H1 (cell line): ENCODE measurements at regions not wholly inside any gene's neighbourhood (a gene's known extent, or its start where the extent isn't known, plus 50 kb on each side); places are given as distances from the start of the nearest gene placed in this dataset.

Source experiments
- CTCF ChIA-PET: fragments of 300-600 bp; sonication (Branson Sonifier 250); formaldehyde crosslinking; loops from one replicate; lab custom pipeline; 2021; ENCODE audit not compliant: partially characterized antibody; lab: Charles Lee
- POLR2A ChIA-PET: fragments of 300-600 bp; sonication (Branson Sonifier 250); formaldehyde crosslinking; loops from one replicate; lab custom pipeline; 2021; ENCODE audit warnings: inconsistent platforms; ENCODE audit not compliant: partially characterized antibody; lab: Charles Lee
- DNase-seq, 2 experiments: peaks; one replicate each; pipeline versions ENCODE4 v3.0.0 to v3.0.0-alpha.2; 2010 to 2022; ENCODE audit warnings: low spot score in 2 of 2, low read depth in 1 of 2, mixed read lengths in 1 of 2
- FAIRE-seq: peaks from 2 replicates; lab custom pipeline; 2011; peaks lifted over from hg19 to GRCh38; lab: Jason Lieb, UNC
- H2AFZ ChIP-seq: 2 replicates; pipeline ENCODE4 v1.8.1; 2012; ENCODE audit warnings: low read length, inconsistent platforms
- H2AK5ac ChIP-seq: 2 replicates; pipeline ENCODE4 v1.6.1; 2013; ENCODE audit warnings: low read depth, low read length
- H2BK120ac ChIP-seq: replicated peaks from 2 replicates; pipeline ENCODE3; 2013; ENCODE audit warnings: low read depth, low read length, inconsistent platforms
- H2BK12ac ChIP-seq: 2 replicates; pipeline ENCODE4 v1.6.1; 2013; ENCODE audit warnings: low read depth, low read length
- H2BK15ac ChIP-seq: 2 replicates; pipeline ENCODE4 v1.6.1; 2013; ENCODE audit warnings: low read length
- H2BK20ac ChIP-seq: 2 replicates; pipeline ENCODE4 v1.6.1; 2013; ENCODE audit warnings: low read length
- H2BK5ac ChIP-seq: 2 replicates; pipeline ENCODE4 v1.6.1; 2013; ENCODE audit warnings: low read depth, low read length
- H3K14ac ChIP-seq: 2 replicates; pipeline ENCODE4 v1.6.1; 2013; ENCODE audit warnings: inconsistent platforms; ENCODE audit not compliant: insufficient read length
- H3K18ac ChIP-seq: 2 replicates; pipeline ENCODE4 v1.6.1; 2013; ENCODE audit warnings: low read length; ENCODE audit errors: extremely low read depth
- H3K23ac ChIP-seq: 2 replicates; pipeline ENCODE4 v1.6.1; 2013; ENCODE audit warnings: inconsistent platforms; ENCODE audit not compliant: insufficient read length
- H3K23me2 ChIP-seq: 2 replicates; pipeline ENCODE4 v1.6.1; 2013; ENCODE audit warnings: low read depth, low read length
- H3K27ac ChIP-seq: 2 replicates; pipeline ENCODE4 v1.6.1; 2011; ENCODE audit warnings: low read depth, low read length, inconsistent platforms
- H3K27me3 ChIP-seq, 4 experiments: replicated peaks in 1 of 4; 1 replicate in 1 of 4; 2 replicates in 3 of 4; pipeline versions ENCODE4 v1.6.1 to v1.8.1; 2011 to 2013; ENCODE audit warnings: low read length in 3 of 4, mild to moderate bottlenecking in 3 of 4, inconsistent platforms in 2 of 4, mixed read lengths in 2 of 4, moderate library complexity in 1 of 4; ENCODE audit not compliant: control insufficient read depth in 3 of 4, insufficient read depth in 3 of 4; ENCODE audit errors: extremely low read depth in 1 of 4
- H3K36me3 ChIP-seq, 4 experiments: 2 replicates each; pipeline versions ENCODE4 v1.6.1 to v1.8.1; 2011 to 2013; ENCODE audit warnings: mild to moderate bottlenecking in 4 of 4, low read length in 3 of 4, moderate library complexity in 2 of 4, control low read depth in 1 of 4, inconsistent platforms in 1 of 4; ENCODE audit not compliant: insufficient read depth in 4 of 4, control insufficient read depth in 2 of 4
- H3K4ac ChIP-seq: replicated peaks from 2 replicates; pipeline ENCODE3; 2013; ENCODE audit warnings: low read length, low read depth, mixed read lengths, inconsistent platforms; ENCODE audit not compliant: insufficient read length
- H3K4me1 ChIP-seq, 4 experiments: replicated peaks in 1 of 4; 1 replicate in 1 of 4; 2 replicates in 3 of 4; pipeline versions ENCODE4 v1.6.1 to v1.8.1; 2011 to 2013; ENCODE audit warnings: low read length in 3 of 4, inconsistent platforms in 2 of 4, mixed read lengths in 1 of 4; ENCODE audit not compliant: insufficient read depth in 4 of 4, control insufficient read depth in 3 of 4
- H3K4me2 ChIP-seq, 2 experiments: 2 replicates each; pipeline versions ENCODE4 v1.6.1 to v1.8.1; 2011 to 2013; ENCODE audit warnings: low read depth in 2 of 2, low read length in 2 of 2, control low read depth in 1 of 2, inconsistent platforms in 1 of 2, mild to moderate bottlenecking in 1 of 2; ENCODE audit not compliant: insufficient read depth in 1 of 2
- H3K4me3 ChIP-seq, 4 experiments: fragments of 200-600, 300-600 bp in 1 of 4; sonication (generic), shearing (Covaris generic), sonication (Bioruptor Twin) in 1 of 4; 2 replicates each; pipeline versions ENCODE4 v1.5.1 to v1.8.1; 2011 to 2016; ENCODE audit warnings: low read length in 4 of 4, low read depth in 3 of 4, control low read depth in 2 of 4, inconsistent platforms in 2 of 4, mild to moderate bottlenecking in 2 of 4, mixed read lengths in 1 of 4, moderate library complexity in 1 of 4; ENCODE audit not compliant: insufficient read depth in 2 of 4; ENCODE audit errors: extremely low read depth in 1 of 4
- H3K56ac ChIP-seq: replicated peaks from 2 replicates; pipeline ENCODE3; 2013; ENCODE audit warnings: low read depth, mild to moderate bottlenecking, mixed read lengths, low read length, inconsistent platforms; ENCODE audit not compliant: insufficient read length
- H3K79me1 ChIP-seq: 2 replicates; pipeline ENCODE4 v1.6.1; 2013; ENCODE audit warnings: low read depth, low read length, control low read depth
- H3K79me2 ChIP-seq, 2 experiments: 2 replicates each; pipeline versions ENCODE4 v1.6.1 to v1.8.1; 2012 to 2013; ENCODE audit warnings: low read length in 2 of 2, mild to moderate bottlenecking in 2 of 2, inconsistent platforms in 1 of 2; ENCODE audit not compliant: insufficient read depth in 2 of 2, control insufficient read depth in 1 of 2
- H3K9ac ChIP-seq, 4 experiments: replicated peaks in 1 of 4; 1 replicate in 1 of 4; 2 replicates in 3 of 4; pipeline versions ENCODE4 v1.6.1 to v1.8.1; 2011 to 2013; ENCODE audit warnings: low read depth in 3 of 4, low read length in 3 of 4, control low read depth in 2 of 4, mild to moderate bottlenecking in 2 of 4, moderate library complexity in 2 of 4, inconsistent platforms in 1 of 4; ENCODE audit errors: extremely low read depth in 1 of 4
- H3K9me3 ChIP-seq, 2 experiments: 2 replicates each; pipeline versions ENCODE4 v1.6.1 to v1.8.1; 2012 to 2013; ENCODE audit warnings: mild to moderate bottlenecking in 2 of 2, moderate library complexity in 2 of 2, control low read depth in 1 of 2, inconsistent platforms in 1 of 2, low read depth in 1 of 2, low read length in 1 of 2, mixed read lengths in 1 of 2; ENCODE audit not compliant: insufficient read depth in 2 of 2
- H4K20me1 ChIP-seq, 2 experiments: replicated peaks in 1 of 2; 2 replicates each; pipeline versions ENCODE3 to v1.8.1; 2011 to 2013; ENCODE audit warnings: inconsistent platforms in 2 of 2, low read length in 2 of 2, mild to moderate bottlenecking in 1 of 2; ENCODE audit not compliant: insufficient read depth in 2 of 2, control insufficient read depth in 1 of 2
- H4K5ac ChIP-seq: 2 replicates; pipeline ENCODE4 v1.6.1; 2013; ENCODE audit warnings: low read length, low read depth, mixed read lengths, inconsistent platforms; ENCODE audit not compliant: insufficient read length
- H4K8ac ChIP-seq: 2 replicates; pipeline ENCODE4 v1.8.0; 2013; ENCODE audit warnings: mild to moderate bottlenecking, moderate library complexity, low read length, inconsistent platforms; ENCODE audit not compliant: insufficient read depth; ENCODE audit errors: extremely low read depth
- H4K91ac ChIP-seq: replicated peaks from 2 replicates; pipeline ENCODE3; 2013; ENCODE audit warnings: low read length, mixed read lengths, inconsistent platforms; ENCODE audit not compliant: insufficient read length
- CHD1 ChIP-seq: IDR thresholded peaks from 2 replicates; pipeline ENCODE4 v1.6.1; 2012; ENCODE audit warnings: low read depth, low read length, improper control_type of control experiment
- JUND ChIP-seq: IDR thresholded peaks from 2 replicates; pipeline ENCODE4 v1.6.1; 2011; ENCODE audit warnings: mild to moderate bottlenecking, improper control_type of control experiment, low read length
- MAX ChIP-seq: IDR thresholded peaks from 2 replicates; pipeline ENCODE4 v1.6.1; 2012; ENCODE audit warnings: inconsistent platforms
- NRF1 ChIP-seq: IDR thresholded peaks from 2 replicates; pipeline ENCODE4 v1.6.1; 2011; ENCODE audit warnings: mild to moderate bottlenecking, low read depth, low read length, improper control_type of control experiment
- POLR2A ChIP-seq, 2 experiments: IDR thresholded peaks; 1 replicate in 1 of 2; 2 replicates in 1 of 2; pipeline ENCODE4 v1.6.1; 2011; ENCODE audit warnings: low read depth in 2 of 2, low read length in 2 of 2, mild to moderate bottlenecking in 2 of 2; ENCODE audit errors: control extremely low read depth in 1 of 2
- RNF2 ChIP-seq: fragments of 200-900, 300-1000 bp; sonication (generic); IDR thresholded peaks from 2 replicates; pipeline ENCODE4 v1.7.1; 2016; ENCODE audit warnings: borderline replicate concordance, low read depth, mild to moderate bottlenecking, antibody characterized with exemption, low read length; ENCODE audit not compliant: poor library complexity, severe bottlenecking; ENCODE audit errors: missing control alignments
- TEAD4 ChIP-seq: IDR thresholded peaks from 2 replicates; pipeline ENCODE4 v1.6.1; 2012; ENCODE audit warnings: low read depth, low read length, inconsistent platforms, mixed read lengths
- WGBS, 2 experiments: shearing (Covaris generic) in 1 of 2; methylation state at CpG; one replicate each; pipeline versions ENCODE4 v1.1.6 to v1.1.7; 2013 to 2015; ENCODE audit warnings: low lambda C conversion rate in 2 of 2, mixed read lengths in 2 of 2, inconsistent platforms in 1 of 2, low coverage in 1 of 2, missing lambda C conversion rate in 1 of 2; ENCODE audit not compliant: insufficient replicate concordance in 2 of 2, insufficient coverage in 1 of 2, insufficient read length in 1 of 2; ENCODE audit errors: extremely low coverage in 1 of 2, missing lambda C conversion rate in 1 of 2; 5-methylcytosine and 5-hydroxymethylcytosine counted together

GRCh38 chr1:29762635-29763034 lies 526.3 kb downstream of the PTPRU start:
- H4K5ac ChIP-seq = no peak overlapping the region
- H3K79me1 ChIP-seq = no peaks in the 10 kb centered on the region
- H2BK15ac ChIP-seq = no peak overlapping the region
- no peak overlapping the region for H2AK5ac ChIP-seq
- no peak overlapping the region for H3K14ac ChIP-seq
- no peaks in the 10 kb centered on the region for H3K9me3 ChIP-seq
- WGBS, 2 experiments = 67% methylated on average over 3 of the region's 3 CpGs; no CpG with 5 or more reads in 1 of the 2 experiments
- FAIRE-seq = no peak
- no peak for TF ChIP-seq NRF1
- no peak for TF ChIP-seq MAX
- no peak for TF ChIP-seq JUND
- TF ChIP-seq POLR2A (IDR thresholded peaks at IDR 0.05; ENCODE audit: control extremely low read depth in 1 of 2, low read depth in 2 of 2, low read length in 2 of 2) = no peak
- TF ChIP-seq CHD1 = no peak
- no peak for TF ChIP-seq RNF2
- no peak for TF ChIP-seq TEAD4
- TF ChIP-seq, all 59 proteins: peak for 0
- no peak overlapping the region for H3K23ac ChIP-seq
- no peaks in the 10 kb centered on the region for H3K36me3 ChIP-seq
- H2BK5ac ChIP-seq = no peak overlapping the region
- H3K56ac ChIP-seq = no peak overlapping the region
- CTCF ChIA-PET = no interaction called here
- H3K9ac ChIP-seq = no peak overlapping the region
- no peak overlapping the region for H2BK20ac ChIP-seq
- no peaks in the 10 kb centered on the region for H3K79me2 ChIP-seq
- H3K4me1 ChIP-seq = no peaks in the 10 kb centered on the region
- DNase-seq = no peak
- no peaks in the 10 kb centered on the region for H4K20me1 ChIP-seq
- H2BK12ac ChIP-seq = no peak overlapping the region
- no peak overlapping the region for H4K8ac ChIP-seq
- no peak overlapping the region for H2BK120ac ChIP-seq
- H3K18ac ChIP-seq = no peak overlapping the region
- no peak overlapping the region for H3K4ac ChIP-seq
- no peaks in the 10 kb centered on the region for H3K27me3 ChIP-seq
- H4K91ac ChIP-seq = no peak overlapping the region
- no peak overlapping the region for H3K4me2 ChIP-seq
- H3K27ac ChIP-seq = no peak overlapping the region
- no peak overlapping the region for H3K4me3 ChIP-seq
- POLR2A ChIA-PET = no interaction called here
- H3K23me2 ChIP-seq = no peaks in the 10 kb centered on the region
- H2AFZ ChIP-seq = no peak overlapping the region
